ENCODE measurements at regions not wholly inside any gene's neighbourhood (a gene's known extent, or its start where the extent isn't known, plus 50 kb on each side); places are given as distances from the start of the nearest gene placed in this dataset.

DNA sequence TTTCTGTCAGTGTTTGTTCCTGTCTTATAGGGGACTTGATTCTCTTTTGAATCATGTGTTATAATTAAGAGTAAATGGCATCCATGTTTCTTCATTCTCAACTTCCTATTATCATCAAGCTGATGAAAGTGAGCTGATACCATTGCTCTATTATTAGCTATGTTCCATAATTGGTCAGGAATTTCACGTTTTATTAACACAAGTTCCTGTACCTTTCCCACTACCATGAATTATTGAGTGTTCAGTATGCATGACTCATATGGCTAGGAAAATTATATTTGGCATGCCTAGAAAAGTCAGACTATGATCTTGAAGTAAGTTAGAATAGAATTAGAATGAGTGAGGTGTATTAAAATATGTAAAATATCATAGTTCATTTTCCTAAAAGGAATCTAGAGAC is 278.9 kb upstream of the LRRC3B start:
- Histone ChIP-seq H3K4me3 (ENCODE audit: low read depth, low read length) (no peak overlapping the region), H3K36me3 (ENCODE audit: control insufficient read depth in 1 of 2, insufficient read depth in 2 of 2, low read length in 2 of 2) (no peaks in the 10 kb centered on the region), H3K9ac (ENCODE audit: low read length) (no peak overlapping the region), H3K4ac (ENCODE audit: low read depth, low read length) (no peak overlapping the region), H3K79me2 (ENCODE audit: control insufficient read depth, insufficient read depth, low read length, poor library complexity) (no peaks in the 10 kb centered on the region), H3K4me2 (ENCODE audit: low read length) (no peak overlapping the region), H2BK5ac (ENCODE audit: low read depth, low read length, poor library complexity) (no peak overlapping the region), H3K18ac (ENCODE audit: low read length) (no peak overlapping the region), H4K12ac (ENCODE audit: low read depth, low read length) (no peak overlapping the region), H3K9me3 (ENCODE audit: insufficient read depth, low read depth, low read length) (peaks cover 5% of the 10 kb centered on the region), H2BK12ac (ENCODE audit: low read length) (no peak overlapping the region), H3K14ac (ENCODE audit: low read length) (no peak overlapping the region), H3K27me3 (ENCODE audit: insufficient read depth, low read length) (no peaks in the 10 kb centered on the region), H3K79me1 (ENCODE audit: low read length) (peaks cover 14% of the 10 kb centered on the region), H2AK5ac (ENCODE audit: low read length) (no peak overlapping the region), H4K91ac (ENCODE audit: low read depth, low read length) (no peak overlapping the region), H3K4me1 (ENCODE audit: control insufficient read depth in 1 of 2, insufficient read depth in 2 of 2, low read length in 2 of 2) (no peaks in the 10 kb centered on the region), H3K23ac (ENCODE audit: low read length) (no peak overlapping the region), H3K27ac (ENCODE audit: low read depth, low read length) (no peak overlapping the region), H2BK120ac (ENCODE audit: insufficient read depth, low read length, poor library complexity) (no peak overlapping the region), H2AFZ (ENCODE audit: insufficient read depth, low read length, poor library complexity) (no peak overlapping the region), H4K8ac (ENCODE audit: low read depth, low read length) (no peak overlapping the region)
- WGBS (ENCODE audit: extremely low coverage, insufficient coverage, insufficient read length): no CpG with 5 or more reads among the region's 1 CpG
- no peak for DNase-seq

DNA sequence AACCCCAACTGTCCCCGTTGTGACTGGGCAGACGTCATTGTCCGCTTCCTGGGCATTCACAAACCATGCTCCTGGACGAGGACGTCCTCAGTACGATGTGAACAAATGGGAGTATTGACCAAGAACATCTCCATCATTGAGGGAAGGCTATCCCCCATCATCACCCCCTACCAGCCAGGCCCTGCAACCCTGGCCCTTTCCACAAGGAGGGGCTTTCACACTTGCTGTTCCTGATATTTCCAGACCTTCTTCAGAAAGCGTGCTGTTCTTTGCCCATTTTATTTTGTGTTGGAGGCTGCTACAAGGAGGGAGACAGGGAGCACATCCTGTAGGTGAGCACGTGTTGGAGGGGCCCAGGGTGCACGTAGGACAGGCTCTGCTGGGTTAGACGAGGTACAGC is 277.0 kb upstream of the LRRC3B start:
- Histone ChIP-seq H4K12ac (ENCODE audit: low read depth, low read length) (no peak overlapping the region), H3K14ac (ENCODE audit: low read length) (peak overlapping the region; percentile 6), H4K8ac (ENCODE audit: low read depth, low read length) (no peak overlapping the region), H3K9me3 (ENCODE audit: insufficient read depth, low read depth, low read length) (peaks cover 5% of the 10 kb centered on the region), H4K91ac (ENCODE audit: low read depth, low read length) (peak overlapping the region; percentile 4), H2BK12ac (ENCODE audit: low read length) (peak overlapping the region; percentile 50), H2AFZ (ENCODE audit: insufficient read depth, low read length, poor library complexity) (no peak overlapping the region), H3K4me1 (ENCODE audit: control insufficient read depth in 1 of 2, insufficient read depth in 2 of 2, low read length in 2 of 2) (peaks cover 0 to 4% of the 10 kb centered on the region in 2 experiments), H3K4ac (ENCODE audit: low read depth, low read length) (no peak overlapping the region), H3K27me3 (ENCODE audit: insufficient read depth, low read length) (no peaks in the 10 kb centered on the region), H2BK5ac (ENCODE audit: low read depth, low read length, poor library complexity) (no peak overlapping the region), H3K79me1 (ENCODE audit: low read length) (peaks cover 22% of the 10 kb centered on the region), H3K27ac (ENCODE audit: low read depth, low read length) (no peak overlapping the region), H2AK5ac (ENCODE audit: low read length) (no peak overlapping the region), H3K4me2 (ENCODE audit: low read length) (no peak overlapping the region), H3K18ac (ENCODE audit: low read length) (no peak overlapping the region), H3K36me3 (ENCODE audit: control insufficient read depth in 1 of 2, insufficient read depth in 2 of 2, low read length in 2 of 2) (no peaks in the 10 kb centered on the region), H3K23ac (ENCODE audit: low read length) (no peak overlapping the region), H3K4me3 (ENCODE audit: low read depth, low read length) (no peak overlapping the region), H3K9ac (ENCODE audit: low read length) (no peak overlapping the region), H3K79me2 (ENCODE audit: control insufficient read depth, insufficient read depth, low read length, poor library complexity) (no peaks in the 10 kb centered on the region), H2BK120ac (ENCODE audit: insufficient read depth, low read length, poor library complexity) (no peak overlapping the region)
- DNase-seq: no peak
- WGBS (ENCODE audit: extremely low coverage, insufficient coverage, insufficient read length): no CpG with 5 or more reads among the region's 10 CpGs

DNA sequence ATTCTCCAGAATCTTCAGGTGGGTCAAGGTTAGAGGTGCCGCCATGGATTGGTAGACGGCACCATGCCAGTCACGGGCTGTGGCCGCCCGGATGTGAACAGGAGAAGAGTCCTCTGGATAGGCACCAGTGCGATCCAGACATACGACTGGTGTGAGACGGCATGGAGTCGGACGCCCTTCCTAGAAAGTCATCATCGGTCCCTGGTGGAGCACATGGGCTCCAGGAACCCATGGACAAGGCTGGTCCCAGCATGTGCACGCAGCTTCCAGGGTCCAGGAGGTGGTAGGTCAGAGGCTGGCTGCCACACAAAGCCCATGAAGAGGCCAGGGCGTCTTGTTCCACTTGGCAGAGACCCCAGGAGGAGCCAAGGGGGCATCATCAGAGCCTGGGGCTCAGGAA is 276.1 kb upstream of the LRRC3B start:
- no peak overlapping the region for H3K4ac ChIP-seq (ENCODE audit: low read depth, low read length)
- peak overlapping the region; percentile 37 for H2BK120ac ChIP-seq (ENCODE audit: insufficient read depth, low read length, poor library complexity)
- peak overlapping the region; percentile 77 for H4K91ac ChIP-seq (ENCODE audit: low read depth, low read length)
- H2BK5ac ChIP-seq (ENCODE audit: low read depth, low read length, poor library complexity): no peak overlapping the region
- H3K4me2 ChIP-seq (ENCODE audit: low read length): no peak overlapping the region
- no peak overlapping the region for H3K18ac ChIP-seq (ENCODE audit: low read length)
- H3K36me3 ChIP-seq (ENCODE audit: control insufficient read depth in 1 of 2, insufficient read depth in 2 of 2, low read length in 2 of 2): no peaks in the 10 kb centered on the region
- no peaks in the 10 kb centered on the region for H3K79me2 ChIP-seq (ENCODE audit: control insufficient read depth, insufficient read depth, low read length, poor library complexity)
- peak overlapping the region; percentile 11 for H3K14ac ChIP-seq (ENCODE audit: low read length)
- H3K9me3 ChIP-seq (ENCODE audit: insufficient read depth, low read depth, low read length): peaks cover 5% of the 10 kb centered on the region
- H3K27ac ChIP-seq (ENCODE audit: low read depth, low read length): no peak overlapping the region
- H3K4me3 ChIP-seq (ENCODE audit: low read depth, low read length): no peak overlapping the region
- H4K8ac ChIP-seq (ENCODE audit: low read depth, low read length): peak overlapping the region; percentile 2
- no peak overlapping the region for H3K9ac ChIP-seq (ENCODE audit: low read length)
- no peak overlapping the region for H4K12ac ChIP-seq (ENCODE audit: low read depth, low read length)
- H2AFZ ChIP-seq (ENCODE audit: insufficient read depth, low read length, poor library complexity): no peak overlapping the region
- H3K79me1 ChIP-seq (ENCODE audit: low read length): peaks cover 22% of the 10 kb centered on the region
- H3K27me3 ChIP-seq (ENCODE audit: insufficient read depth, low read length): no peaks in the 10 kb centered on the region
- no peak overlapping the region for H3K23ac ChIP-seq (ENCODE audit: low read length)
- H2AK5ac ChIP-seq (ENCODE audit: low read length): peak overlapping the region; percentile 8
- DNase-seq: no peak
- WGBS (ENCODE audit: extremely low coverage, insufficient coverage, insufficient read length): no CpG with 5 or more reads among the region's 13 CpGs
- peaks cover 0 to 4% of the 10 kb centered on the region in 2 experiments for H3K4me1 ChIP-seq (ENCODE audit: control insufficient read depth in 1 of 2, insufficient read depth in 2 of 2, low read length in 2 of 2)
- peak overlapping the region; percentile 61 for H2BK12ac ChIP-seq (ENCODE audit: low read length)

DNA sequence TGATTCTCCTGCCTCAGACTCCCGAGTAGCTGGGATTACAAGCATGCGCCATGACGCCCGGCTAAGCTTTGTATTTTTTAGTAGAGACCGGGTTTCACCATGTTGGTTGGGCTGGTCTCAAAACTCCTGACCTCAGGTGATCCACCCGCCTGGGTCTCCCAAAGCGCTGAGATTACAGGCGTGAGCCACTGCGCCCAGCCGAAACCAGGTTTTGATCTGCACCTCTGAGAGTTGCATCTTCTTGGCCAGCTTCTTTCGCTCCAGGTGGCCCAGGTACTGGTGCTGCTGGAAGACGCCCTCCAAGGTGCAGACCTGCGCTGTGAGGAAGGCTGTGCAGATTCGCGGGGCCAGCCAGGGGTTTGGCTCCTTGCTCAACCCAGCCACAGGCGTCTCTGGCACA is 275.4 kb upstream of the LRRC3B start:
- H3K9ac ChIP-seq (ENCODE audit: low read length): no peak overlapping the region
- no peak overlapping the region for H4K91ac ChIP-seq (ENCODE audit: low read depth, low read length)
- H3K79me2 ChIP-seq (ENCODE audit: control insufficient read depth, insufficient read depth, low read length, poor library complexity): no peaks in the 10 kb centered on the region
- no peak overlapping the region for H4K12ac ChIP-seq (ENCODE audit: low read depth, low read length)
- no peak overlapping the region for H4K8ac ChIP-seq (ENCODE audit: low read depth, low read length)
- no peak overlapping the region for H2AK5ac ChIP-seq (ENCODE audit: low read length)
- no peak overlapping the region for H3K4me3 ChIP-seq (ENCODE audit: low read depth, low read length)
- no peaks in the 10 kb centered on the region for H3K27me3 ChIP-seq (ENCODE audit: insufficient read depth, low read length)
- no peak overlapping the region for H3K4ac ChIP-seq (ENCODE audit: low read depth, low read length)
- no peak for DNase-seq
- no peak overlapping the region for H2AFZ ChIP-seq (ENCODE audit: insufficient read depth, low read length, poor library complexity)
- H3K4me2 ChIP-seq (ENCODE audit: low read length): no peak overlapping the region
- H3K4me1 ChIP-seq (ENCODE audit: control insufficient read depth in 1 of 2, insufficient read depth in 2 of 2, low read length in 2 of 2): peaks cover 0 to 4% of the 10 kb centered on the region in 2 experiments
- H3K27ac ChIP-seq (ENCODE audit: low read depth, low read length): no peak overlapping the region
- no peaks in the 10 kb centered on the region for H3K36me3 ChIP-seq (ENCODE audit: control insufficient read depth in 1 of 2, insufficient read depth in 2 of 2, low read length in 2 of 2)
- no peak overlapping the region for H3K14ac ChIP-seq (ENCODE audit: low read length)
- H2BK120ac ChIP-seq (ENCODE audit: insufficient read depth, low read length, poor library complexity): peak overlapping the region; percentile 67
- H3K9me3 ChIP-seq (ENCODE audit: insufficient read depth, low read depth, low read length): peaks cover 5% of the 10 kb centered on the region
- WGBS (ENCODE audit: extremely low coverage, insufficient coverage, insufficient read length): no CpG with 5 or more reads among the region's 16 CpGs
- peaks cover 24% of the 10 kb centered on the region for H3K79me1 ChIP-seq (ENCODE audit: low read length)
- no peak overlapping the region for H2BK5ac ChIP-seq (ENCODE audit: low read depth, low read length, poor library complexity)
- peak overlapping the region; percentile 56 for H3K18ac ChIP-seq (ENCODE audit: low read length)
- H2BK12ac ChIP-seq (ENCODE audit: low read length): peak overlapping the region; percentile 91
- H3K23ac ChIP-seq (ENCODE audit: low read length): no peak overlapping the region
